ENCODE measurements at regions not wholly inside any gene's neighbourhood (a gene's known extent, or its start where the extent isn't known, plus 50 kb on each side); places are given as distances from the start of the nearest gene placed in this dataset.

DNA sequence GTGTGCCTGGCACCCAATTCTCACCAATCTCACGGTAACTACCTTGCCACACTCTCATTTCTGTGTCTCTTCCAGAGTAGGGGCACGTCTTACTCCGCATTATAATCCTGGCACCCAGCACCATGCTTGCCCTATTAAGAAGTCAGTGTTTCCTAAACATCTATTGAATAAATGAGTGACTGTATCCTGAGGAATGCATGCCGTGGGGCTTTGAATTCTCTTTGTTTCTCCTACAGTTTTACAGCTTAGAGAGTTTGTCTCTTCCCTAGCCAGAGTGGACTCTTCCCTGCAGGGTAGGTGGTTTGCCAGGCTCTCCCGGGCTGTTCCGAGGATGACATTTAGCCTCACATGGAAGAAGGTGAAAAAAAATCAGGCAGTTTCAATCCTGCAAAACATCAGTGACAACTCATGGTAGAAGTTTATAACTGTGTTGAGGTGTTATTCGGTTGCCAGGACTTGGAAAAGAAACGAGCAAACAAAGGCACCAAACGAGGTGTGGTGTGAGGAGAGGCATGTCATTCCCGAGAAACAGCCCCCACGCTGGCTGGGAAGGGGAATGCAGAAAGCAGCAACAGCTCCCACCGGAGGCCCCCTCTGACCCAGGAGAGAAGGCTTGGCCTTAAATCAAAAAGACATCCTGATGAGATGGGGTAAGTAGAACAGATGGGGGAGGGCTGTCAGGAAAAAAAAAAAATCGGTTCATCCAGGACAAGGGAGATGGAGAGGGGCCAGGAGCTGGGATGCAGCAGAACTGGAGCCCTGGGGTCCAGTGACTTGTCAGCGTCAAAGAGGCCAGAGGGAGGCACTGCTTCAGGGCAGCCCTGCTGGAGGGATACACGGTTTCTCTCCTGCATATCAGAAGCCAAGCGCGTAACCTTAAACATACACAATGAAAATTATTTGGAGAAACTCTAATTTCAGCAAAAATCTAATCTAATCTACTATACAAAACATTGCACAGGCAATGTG lies 168.4 kb upstream of the ARRDC4 start:
- Histone ChIP-seq H3K27ac (ENCODE audit: low read depth, low read length) (no peak overlapping the region), H3K27me3 (ENCODE audit: insufficient read depth, low read length) (no peaks in the 10 kb centered on the region; the same call in 1 of the 2 replicates), H3K4me3 (ENCODE audit: low read length) (no peak overlapping the region), H3K4me1 (ENCODE audit: insufficient read depth, low read length) (no peaks in the 10 kb centered on the region), H3K9ac (ENCODE audit: low read depth, low read length) (no peak overlapping the region), H3K9me3 (ENCODE audit: insufficient read depth, low read depth, low read length) (no peaks in the 10 kb centered on the region), H3K36me3 (ENCODE audit: insufficient read depth, low read length) (no peaks in the 10 kb centered on the region)
- 74% methylated on average over 16 of the region's 17 CpGs for WGBS

- Histone ChIP-seq H3K27ac (ENCODE audit: low read depth, low read length) (no peak overlapping the region), H3K4me3 (ENCODE audit: low read length) (no peak overlapping the region), H3K27me3 (ENCODE audit: insufficient read depth, low read length) (no peaks in the 10 kb centered on the region), H3K9me3 (ENCODE audit: insufficient read depth, low read depth, low read length) (no peaks in the 10 kb centered on the region), H3K9ac (ENCODE audit: low read depth, low read length) (no peak overlapping the region), H3K36me3 (ENCODE audit: insufficient read depth, low read length) (no peaks in the 10 kb centered on the region), H3K4me1 (ENCODE audit: insufficient read depth, low read length) (no peaks in the 10 kb centered on the region)
- 90% methylated on average over 3 of the region's 3 CpGs for WGBS
Measured at GRCh38 chr15:97804950-97805349, 155.6 kb upstream of the ARRDC4 start.

DNA sequence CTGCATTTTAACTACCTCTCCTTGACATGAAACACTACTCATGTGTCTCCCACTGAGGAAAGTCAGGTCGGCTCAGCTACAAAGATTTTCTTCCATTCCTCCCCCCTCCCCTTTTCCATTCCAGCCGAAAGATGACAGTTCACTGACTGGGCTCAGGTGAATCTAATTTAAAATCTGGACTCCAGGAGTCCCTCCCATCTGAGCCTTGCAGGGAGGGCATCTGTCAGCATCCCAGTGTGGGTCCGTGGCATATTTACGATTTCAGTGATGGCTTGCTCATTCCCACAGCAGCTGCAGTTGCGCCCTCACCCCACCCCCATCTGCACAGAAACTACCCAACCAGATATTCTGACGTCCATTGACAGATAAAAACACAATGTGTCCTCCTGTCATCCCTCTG lies 153.7 kb upstream of the ARRDC4 start:
- Histone ChIP-seq H3K36me3 (ENCODE audit: insufficient read depth, low read length) (no peaks in the 10 kb centered on the region), H3K4me3 (ENCODE audit: low read length) (no peak overlapping the region), H3K4me1 (ENCODE audit: insufficient read depth, low read length) (no peaks in the 10 kb centered on the region), H3K27ac (ENCODE audit: low read depth, low read length) (no peak overlapping the region), H3K9ac (ENCODE audit: low read depth, low read length) (no peak overlapping the region), H3K27me3 (ENCODE audit: insufficient read depth, low read length) (no peaks in the 10 kb centered on the region), H3K9me3 (ENCODE audit: insufficient read depth, low read depth, low read length) (no peaks in the 10 kb centered on the region)
- WGBS: 92% methylated on average over 6 of the region's 6 CpGs

DNA sequence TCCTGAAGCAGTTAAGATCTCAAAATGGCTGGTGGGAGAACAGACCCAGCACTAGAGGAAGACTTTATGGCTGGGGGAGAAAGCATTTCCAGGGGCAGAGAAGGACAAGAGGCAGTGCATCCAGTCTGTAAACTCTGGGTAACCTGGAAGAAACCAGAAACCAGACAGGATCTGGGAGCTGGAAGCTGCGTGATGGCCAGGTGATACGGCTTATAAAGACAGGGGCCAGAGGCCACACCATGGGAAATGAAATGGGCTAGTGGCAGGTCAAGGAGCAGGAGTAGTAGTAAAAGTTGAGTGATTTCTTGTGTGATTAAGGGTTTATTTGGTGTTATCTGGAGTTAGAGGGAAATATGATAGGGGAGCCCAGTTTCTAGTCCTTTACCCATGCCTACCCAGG lies 144.7 kb upstream of the ARRDC4 start:
- Histone ChIP-seq H3K36me3 (ENCODE audit: insufficient read depth, low read length) (no peaks in the 10 kb centered on the region), H3K4me3 (ENCODE audit: low read length) (no peak overlapping the region), H3K27me3 (ENCODE audit: insufficient read depth, low read length) (no peaks in the 10 kb centered on the region), H3K9me3 (ENCODE audit: insufficient read depth, low read depth, low read length) (no peaks in the 10 kb centered on the region), H3K27ac (ENCODE audit: low read depth, low read length) (no peak overlapping the region), H3K9ac (ENCODE audit: low read depth, low read length) (no peak overlapping the region), H3K4me1 (ENCODE audit: insufficient read depth, low read length) (no peaks in the 10 kb centered on the region)
- 94% methylated on average over 2 of the region's 2 CpGs for WGBS

DNA sequence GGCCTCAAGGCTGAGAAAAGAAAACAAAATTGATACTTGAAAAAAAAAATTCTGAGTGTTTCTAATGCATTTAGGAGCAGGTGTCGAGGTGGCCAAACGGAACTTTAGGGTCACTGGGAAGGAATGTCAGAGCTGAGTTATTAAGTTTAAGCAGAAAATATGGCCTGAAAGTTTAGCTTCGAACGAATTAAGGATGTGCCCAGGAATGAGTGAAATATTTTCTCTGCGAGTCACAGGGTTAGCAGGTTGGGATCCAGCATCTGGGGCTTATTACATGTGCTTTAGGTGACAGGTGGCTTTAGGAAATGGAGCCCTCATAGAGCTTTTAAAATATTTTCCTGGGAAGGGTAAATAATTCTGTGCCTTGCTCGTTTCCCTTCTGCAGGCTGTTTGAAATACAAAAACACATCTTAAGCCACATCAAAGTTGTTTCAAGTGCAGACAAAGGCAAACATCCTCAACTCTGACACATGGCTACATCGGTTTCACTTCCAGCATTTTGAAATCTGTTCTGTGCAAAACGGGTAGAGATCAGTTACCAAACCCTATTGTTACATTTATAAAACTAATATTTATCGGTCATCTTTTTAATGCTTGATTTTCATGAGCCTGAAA lies 143.1 kb upstream of the ARRDC4 start:
- H3K9ac ChIP-seq (ENCODE audit: low read depth, low read length): no peak overlapping the region
- no peak overlapping the region for H3K4me3 ChIP-seq (ENCODE audit: low read length)
- H3K27me3 ChIP-seq (ENCODE audit: insufficient read depth, low read length): no peaks in the 10 kb centered on the region
- no peaks in the 10 kb centered on the region for H3K9me3 ChIP-seq (ENCODE audit: insufficient read depth, low read depth, low read length)
- WGBS: 85% methylated on average over 9 of the region's 9 CpGs
- no peaks in the 10 kb centered on the region for H3K4me1 ChIP-seq (ENCODE audit: insufficient read depth, low read length)
- H3K36me3 ChIP-seq (ENCODE audit: insufficient read depth, low read length): no peaks in the 10 kb centered on the region
- no peak overlapping the region for H3K27ac ChIP-seq (ENCODE audit: low read depth, low read length)

DNA sequence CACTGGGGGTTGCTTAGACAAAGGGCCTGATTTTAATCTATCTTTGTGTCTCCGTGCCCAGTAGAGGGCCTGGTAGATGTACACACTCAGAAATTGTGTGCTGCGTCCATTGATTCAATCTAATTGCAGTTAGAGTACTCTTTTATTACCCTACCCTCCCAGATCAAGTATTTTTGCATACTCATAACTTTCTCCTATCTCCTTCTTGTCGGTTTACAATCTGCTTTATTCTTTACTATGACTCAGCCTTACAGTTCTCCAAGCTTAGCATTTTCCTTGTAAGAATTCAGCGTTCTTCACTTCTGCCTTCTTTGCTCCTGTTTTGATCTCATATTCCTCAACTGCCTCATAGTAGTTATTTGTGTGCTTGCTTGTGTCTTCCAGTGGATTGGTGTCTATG lies 124.5 kb upstream of the ARRDC4 start:
- 87% methylated on average over 4 of the region's 4 CpGs for WGBS
- no peak overlapping the region for H3K27ac ChIP-seq (ENCODE audit: low read depth, low read length)
- no peaks in the 10 kb centered on the region for H3K9me3 ChIP-seq (ENCODE audit: insufficient read depth, low read depth, low read length)
- no peak overlapping the region for H3K9ac ChIP-seq (ENCODE audit: low read depth, low read length)
- no peaks in the 10 kb centered on the region for H3K27me3 ChIP-seq (ENCODE audit: insufficient read depth, low read length)
- no peaks in the 10 kb centered on the region for H3K36me3 ChIP-seq (ENCODE audit: insufficient read depth, low read length)
- H3K4me1 ChIP-seq (ENCODE audit: insufficient read depth, low read length): no peaks in the 10 kb centered on the region
- no peak overlapping the region for H3K4me3 ChIP-seq (ENCODE audit: low read length)

- no peak overlapping the region for H3K27ac ChIP-seq (ENCODE audit: low read depth, low read length)
- H3K36me3 ChIP-seq (ENCODE audit: insufficient read depth, low read length): no peaks in the 10 kb centered on the region
- no peak overlapping the region for H3K9ac ChIP-seq (ENCODE audit: low read depth, low read length)
- H3K27me3 ChIP-seq (ENCODE audit: insufficient read depth, low read length): no peaks in the 10 kb centered on the region
- H3K9me3 ChIP-seq (ENCODE audit: insufficient read depth, low read depth, low read length): no peaks in the 10 kb centered on the region
- H3K4me1 ChIP-seq (ENCODE audit: insufficient read depth, low read length): no peaks in the 10 kb centered on the region
- no peak overlapping the region for H3K4me3 ChIP-seq (ENCODE audit: low read length)
- 71% methylated on average over 5 of the region's 5 CpGs for WGBS
Measured at GRCh38 chr15:97837896-97838295, 122.6 kb upstream of the ARRDC4 start.

GRCh38 chr15:97838606-97839210 lies 121.8 kb upstream of the ARRDC4 start:
- WGBS: 97% methylated on average over 16 of the region's 16 CpGs

DNA sequence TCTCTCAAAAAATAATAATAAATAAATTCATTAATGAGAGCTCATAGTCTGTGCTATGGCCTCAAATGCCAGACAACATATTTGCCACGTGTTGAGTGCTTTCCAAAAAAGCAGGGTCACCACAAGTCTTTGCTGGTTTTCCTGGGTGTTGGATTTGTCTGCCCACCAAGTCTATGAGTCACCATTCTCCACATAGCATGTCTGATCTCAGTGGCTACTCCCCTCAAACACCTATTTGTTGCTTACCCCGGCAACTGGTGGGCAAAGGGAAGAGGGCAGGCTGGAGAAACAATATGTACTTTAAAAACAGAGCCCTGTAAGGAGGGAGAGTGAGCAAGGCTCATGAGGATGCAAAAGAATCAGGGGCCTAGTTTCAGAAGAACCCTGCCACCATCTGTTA lies 120.0 kb upstream of the ARRDC4 start:
- Histone ChIP-seq H3K9me3 (ENCODE audit: insufficient read depth, low read depth, low read length) (no peaks in the 10 kb centered on the region), H3K27me3 (ENCODE audit: insufficient read depth, low read length) (no peaks in the 10 kb centered on the region), H3K4me1 (ENCODE audit: insufficient read depth, low read length) (no peaks in the 10 kb centered on the region), H3K27ac (ENCODE audit: low read depth, low read length) (no peak overlapping the region), H3K9ac (ENCODE audit: low read depth, low read length) (no peak overlapping the region), H3K36me3 (ENCODE audit: insufficient read depth, low read length) (no peaks in the 10 kb centered on the region), H3K4me3 (ENCODE audit: low read length) (no peak overlapping the region)
- 30% methylated on average over 1 of the region's 2 CpGs for WGBS

More at GRCh38 chr15:97838606-97839210, 121.8 kb upstream of the ARRDC4 start:
- Histone ChIP-seq H3K27ac (ENCODE audit: low read depth, low read length) (no peak overlapping the region), H3K4me1 (ENCODE audit: insufficient read depth, low read length) (no peaks in the 10 kb centered on the region), H3K9me3 (ENCODE audit: insufficient read depth, low read depth, low read length) (no peaks in the 10 kb centered on the region), H3K27me3 (ENCODE audit: insufficient read depth, low read length) (no peaks in the 10 kb centered on the region), H3K4me3 (ENCODE audit: low read length) (no peak overlapping the region), H3K9ac (ENCODE audit: low read depth, low read length) (no peak overlapping the region), H3K36me3 (ENCODE audit: insufficient read depth, low read length) (no peaks in the 10 kb centered on the region)

DNA sequence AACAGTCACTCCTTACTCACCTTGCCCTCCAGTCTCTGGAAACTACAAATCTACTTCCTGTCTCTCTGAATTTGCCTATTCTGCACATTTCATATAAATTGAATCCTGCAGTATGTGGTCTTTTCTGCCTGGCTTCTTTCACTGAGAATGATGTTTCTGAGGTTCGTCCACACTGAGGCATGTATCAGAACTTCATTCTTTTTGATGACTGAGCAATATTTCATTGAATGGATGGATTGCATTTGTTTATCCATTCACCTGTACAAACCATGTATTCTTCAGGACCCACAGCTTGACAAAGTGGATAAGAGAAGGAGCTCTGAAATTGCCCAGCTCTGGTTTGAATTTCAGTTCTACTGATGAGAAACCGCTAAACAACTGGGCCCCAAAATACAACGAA lies 118.9 kb upstream of the ARRDC4 start:
- Histone ChIP-seq H3K4me1 (ENCODE audit: insufficient read depth, low read length) (no peaks in the 10 kb centered on the region), H3K27ac (ENCODE audit: low read depth, low read length) (no peak overlapping the region), H3K27me3 (ENCODE audit: insufficient read depth, low read length) (no peaks in the 10 kb centered on the region), H3K9ac (ENCODE audit: low read depth, low read length) (no peak overlapping the region), H3K36me3 (ENCODE audit: insufficient read depth, low read length) (no peaks in the 10 kb centered on the region), H3K9me3 (ENCODE audit: insufficient read depth, low read depth, low read length) (no peaks in the 10 kb centered on the region), H3K4me3 (ENCODE audit: low read length) (no peak overlapping the region)
- WGBS: 93% methylated on average over 3 of the region's 3 CpGs

DNA sequence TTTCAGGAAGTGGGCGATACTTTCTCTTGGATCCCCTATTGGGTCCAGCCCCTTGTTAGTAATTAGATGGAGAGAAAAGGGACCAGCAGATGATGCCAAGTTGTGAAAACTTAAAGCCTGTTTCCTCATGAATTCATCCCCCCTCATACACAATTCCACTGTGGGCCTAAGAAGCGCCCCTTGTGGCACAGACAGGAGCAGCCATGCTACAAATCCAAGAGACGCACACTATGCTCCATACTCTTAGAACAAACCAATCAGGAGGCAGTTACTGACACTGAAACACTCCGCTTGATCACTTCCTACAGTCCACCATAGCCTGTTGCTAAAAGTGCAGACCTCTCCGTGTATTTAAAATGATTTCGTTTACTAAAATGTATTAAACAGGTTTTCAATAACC lies 111.3 kb upstream of the ARRDC4 start:
- H3K27ac ChIP-seq (ENCODE audit: low read depth, low read length): no peak overlapping the region
- no peaks in the 10 kb centered on the region for H3K4me1 ChIP-seq (ENCODE audit: insufficient read depth, low read length)
- no peak overlapping the region for H3K9ac ChIP-seq (ENCODE audit: low read depth, low read length)
- H3K36me3 ChIP-seq (ENCODE audit: insufficient read depth, low read length): no peaks in the 10 kb centered on the region
- 84% methylated on average over 5 of the region's 6 CpGs for WGBS
- H3K27me3 ChIP-seq (ENCODE audit: insufficient read depth, low read length): no peaks in the 10 kb centered on the region
- H3K9me3 ChIP-seq (ENCODE audit: insufficient read depth, low read depth, low read length): no peaks in the 10 kb centered on the region
- no peak overlapping the region for H3K4me3 ChIP-seq (ENCODE audit: low read length)

Measured in HUES64 (cell line).